Left ventricle myocardium inferior (tissue), 1 donor: ENCODE measurements at regions not wholly inside any gene's neighbourhood (a gene's known extent, or its start where the extent isn't known, plus 50 kb on each side); places are given as distances from the start of the nearest gene placed in this dataset.

Experiments used
- DNase-seq: peaks from one replicate; pipeline ENCODE4 v3.0.0-alpha.2; 2020
- H3K27ac ChIP-seq: fragments of 200-600 bp; replicated peaks from 2 replicates; pipeline ENCODE4 v1.8.0; 2021
- H3K27me3 ChIP-seq: fragments of 200-600 bp; 2 replicates; pipeline ENCODE4 v1.8.0; 2021; ENCODE audit warnings: low read depth
- H3K36me3 ChIP-seq: fragments of 200-600 bp; 2 replicates; pipeline ENCODE4 v1.8.0; 2021
- H3K4me1 ChIP-seq: fragments of 200-600 bp; 2 replicates; pipeline ENCODE4 v1.8.0; 2021
- H3K4me3 ChIP-seq: fragments of 200-600 bp; 2 replicates; pipeline ENCODE4 v1.8.0; 2021; ENCODE audit warnings: mild to moderate bottlenecking, moderate library complexity
- H3K9me3 ChIP-seq: fragments of 200-600 bp; replicated peaks from 2 replicates; pipeline ENCODE4 v1.8.0; 2021
- CTCF ChIP-seq: fragments of 200-600 bp; IDR thresholded peaks from 2 replicates; pipeline ENCODE4 v1.8.0; 2021; ENCODE audit warnings: antibody characterized with exemption, mild to moderate bottlenecking, borderline replicate concordance
- intact Hi-C: fragments of 100-400 bp; cut with micrococcal nuclease; formaldehyde crosslinking; loops from one replicate; pipeline ENCODE4 v1.11.0; 2022
- donor health status: DM: no; HTN: yes; CAD: no; lungs with severe emphysema.

GRCh38 chr6:53715434-53715833 lies 49.9 kb upstream of the KLHL31 start:
- no peak for TF ChIP-seq CTCF
- no peaks in the 10 kb centered on the region for H3K36me3 ChIP-seq
- intact Hi-C loops: no loop called here
- H3K4me1 ChIP-seq: no peaks in the 10 kb centered on the region
- H3K27ac ChIP-seq: no peak overlapping the region
- H3K4me3 ChIP-seq: no peak overlapping the region
- H3K9me3 ChIP-seq: no peaks in the 10 kb centered on the region
- no peak for DNase-seq
- H3K27me3 ChIP-seq: peaks cover 7% of the 10 kb centered on the region
